ENCODE measurements at regions not wholly inside any gene's neighbourhood (a gene's known extent, or its start where the extent isn't known, plus 50 kb on each side); places are given as distances from the start of the nearest gene placed in this dataset.

- H3K4me1 Mint-ChIP-seq, result peaks cover 5% of the 10 kb centered on the region; the same call in 1 of the 3 replicates
- no peaks in the 10 kb centered on the region for H3K36me3 ChIP-seq (ENCODE audit: insufficient read depth)
- H3K4me1 ChIP-seq (ENCODE audit: insufficient read depth), result no peaks in the 10 kb centered on the region
- no peaks in the 10 kb centered on the region for H3K9me3 Mint-ChIP-seq
- H3K36me3 Mint-ChIP-seq (ENCODE audit: low read depth), result no peaks in the 10 kb centered on the region
- no peak overlapping the region for H3K4me2 ChIP-seq
- no peak for ATAC-seq
- no peak overlapping the region for H3K4me3 Mint-ChIP-seq
- no peaks in the 10 kb centered on the region for H3K9me2 ChIP-seq (ENCODE audit: insufficient read depth)
- no peak overlapping the region for H3K27ac Mint-ChIP-seq
- no peaks in the 10 kb centered on the region for H3F3A ChIP-seq (replicated peaks; ENCODE audit: low read depth)
- H3K27me3 ChIP-seq (ENCODE audit: insufficient read depth), result no peaks in the 10 kb centered on the region
- DNase-seq (ENCODE audit: low spot score), result no peak
- H3K27me3 Mint-ChIP-seq (ENCODE audit: insufficient read depth, low read depth, poor library complexity), result peaks cover 10% of the 10 kb centered on the region
- no peaks in the 10 kb centered on the region for H4K20me1 ChIP-seq (replicated peaks; ENCODE audit: insufficient read depth)
- no peak overlapping the region for H3K4me3 ChIP-seq
- TF ChIP-seq ETS1 (IDR thresholded peaks at IDR 0.05) (no peak), POLR2AphosphoS5 (IDR thresholded peaks at IDR 0.05; ENCODE audit: low read depth) (no peak), EZH2 (IDR thresholded peaks at IDR 0.05; ENCODE audit: low read depth, unreplicated experiment) (no peak), NANOG (IDR thresholded peaks at IDR 0.05; ENCODE audit: borderline replicate concordance) (no peak), EZH2phosphoT487 (IDR thresholded peaks at IDR 0.05; ENCODE audit: unreplicated experiment) (no peak), STAT1 (IDR thresholded peaks at IDR 0.05; ENCODE audit: unreplicated experiment) (no peak), JUNB (IDR thresholded peaks at IDR 0.05; ENCODE audit: unreplicated experiment) (no peak), CTCF (conservative IDR thresholded peaks at IDR 0.05; ENCODE audit: low read depth in 2 of 2) (no peak), ZNF114 (CRISPR knock-in tag; IDR thresholded peaks at IDR 0.05) (no peak), ZNF462 (CRISPR knock-in tag; IDR thresholded peaks at IDR 0.05) (no peak), ZNF331 (CRISPR knock-in tag; IDR thresholded peaks at IDR 0.05; ENCODE audit: low read depth) (no peak), REST (IDR thresholded peaks at IDR 0.05; ENCODE audit: unreplicated experiment) (no peak), CREB1 (CRISPR knock-in tag; IDR thresholded peaks at IDR 0.05; ENCODE audit: low read depth) (no peak)
- no peak overlapping the region for H2AFZ ChIP-seq
- H3K79me2 ChIP-seq (replicated peaks; ENCODE audit: insufficient read depth), result no peaks in the 10 kb centered on the region
- no peak overlapping the region for H3K27ac ChIP-seq (ENCODE audit: low read depth)
Observed at GRCh38 chr22:49021131-49021925, 806.3 kb downstream of the BRD1 start.

All from GM23338 (cell line).